HEK293T (cell line): ENCODE measurements at regions not wholly inside any gene's neighbourhood (a gene's known extent, or its start where the extent isn't known, plus 50 kb on each side); places are given as distances from the start of the nearest gene placed in this dataset.

ENCODE experiments used
- ARNT ChIP-seq: fragments of 450-650 bp; IDR thresholded peaks from 2 replicates; pipeline ENCODE4 v1.6.1; 2017; ENCODE audit warnings: mild to moderate bottlenecking
- BHLHE40 ChIP-seq: fragments of 450-650 bp; IDR thresholded peaks from 2 replicates; pipeline ENCODE4 v1.6.1; 2016; ENCODE audit warnings: mild to moderate bottlenecking, moderate library complexity, borderline replicate concordance
- FOXA1 ChIP-seq: fragments of 450-650 bp; IDR thresholded peaks from 2 replicates; pipeline ENCODE4 v1.6.1; 2016; ENCODE audit warnings: mild to moderate bottlenecking
- FOXK2 ChIP-seq: fragments of 450-650 bp; IDR thresholded peaks from 2 replicates; pipeline ENCODE4 v1.6.1; 2016; ENCODE audit warnings: mild to moderate bottlenecking
- FOXM1 ChIP-seq: fragments of 450-650 bp; IDR thresholded peaks from 2 replicates; pipeline ENCODE4 v1.6.1; 2017; ENCODE audit warnings: mild to moderate bottlenecking, borderline replicate concordance
- HDGF ChIP-seq: fragments of 450-650 bp; IDR thresholded peaks from 2 replicates; pipeline ENCODE4 v1.6.1; 2017; ENCODE audit warnings: antibody characterized with exemption, borderline replicate concordance
- L3MBTL2 ChIP-seq: fragments of 450-650 bp; conservative IDR thresholded peaks from 2 replicates; pipeline ENCODE4 v1.6.1; 2016; ENCODE audit warnings: mild to moderate bottlenecking
- LEF1 ChIP-seq: fragments of 450-650 bp; IDR thresholded peaks from 2 replicates; pipeline ENCODE4 v1.6.1; 2017; ENCODE audit warnings: mild to moderate bottlenecking, borderline replicate concordance
- NFRKB ChIP-seq: fragments of 450-650 bp; IDR thresholded peaks from 2 replicates; pipeline ENCODE4 v1.6.1; 2016; ENCODE audit warnings: mild to moderate bottlenecking, moderate library complexity
- SUZ12 ChIP-seq: fragments of 450-650 bp; IDR thresholded peaks from 2 replicates; pipeline ENCODE4 v1.6.1; 2016; ENCODE audit warnings: mild to moderate bottlenecking
- TARDBP ChIP-seq: fragments of 450-650 bp; IDR thresholded peaks from 2 replicates; pipeline ENCODE4 v1.6.1; 2016
- ZNF384 ChIP-seq: fragments of 450-650 bp; IDR thresholded peaks from 2 replicates; pipeline ENCODE4 v1.6.1; 2016

DNA sequence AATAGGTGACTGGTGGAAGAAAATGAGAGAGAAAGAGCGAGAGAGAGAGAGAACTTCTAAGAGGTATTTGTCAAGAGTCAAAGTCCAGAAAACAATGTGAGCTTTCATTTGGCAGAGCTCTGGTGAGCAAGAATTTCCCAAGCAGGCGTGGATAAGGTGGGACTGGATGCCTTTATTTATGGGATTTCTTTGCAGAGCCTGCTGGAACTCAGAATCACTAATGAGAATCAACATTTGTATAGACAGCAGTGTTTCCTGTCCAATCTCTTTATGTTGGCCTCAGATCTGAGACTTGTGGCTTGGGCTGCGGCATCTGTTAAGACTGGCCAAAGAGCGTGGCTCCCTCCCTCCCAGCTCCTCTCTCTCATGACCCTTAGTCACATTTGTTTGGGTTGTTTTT is 67.9 kb upstream of the TBL1X start:
- TF ChIP-seq NFRKB (no peak), BHLHE40 (no peak), FOXK2 (no peak), ZNF384 (no peak), SUZ12 (no peak), L3MBTL2 (no peak), HDGF (no peak), FOXM1 (no peak), ARNT (no peak), FOXA1 (no peak), LEF1 (no peak), TARDBP (no peak)
